Right lobe of liver (tissue), 4 donors: ENCODE measurements at regions not wholly inside any gene's neighbourhood (a gene's known extent, or its start where the extent isn't known, plus 50 kb on each side); places are given as distances from the start of the nearest gene placed in this dataset.

Experiments
- POLR2A ChIP-seq: fragments of 450-650 bp; IDR thresholded peaks from one replicate; pipeline ENCODE4 v1.6.1; 2017; ENCODE audit warnings: antibody characterized with exemption, mild to moderate bottlenecking
- TF ChIP-seq, protein P1 (sequence below), 4 donors: fragments of 200-600 bp in 3 of 4; fragments of 450-650 bp in 1 of 4; IDR thresholded peaks; one replicate each; pipeline versions ENCODE4 v1.5.1 to v1.8.0; 2016 to 2022; ENCODE audit warnings: antibody characterized with exemption in 4 of 4, mild to moderate bottlenecking in 2 of 4
- donor health status: DM: no; HTN: no; CAD: no.
- donor health status: DM: no; HTN: no; CAD: no.
- donor health status: DM: no; HTN: yes; CAD: no.

DNA sequence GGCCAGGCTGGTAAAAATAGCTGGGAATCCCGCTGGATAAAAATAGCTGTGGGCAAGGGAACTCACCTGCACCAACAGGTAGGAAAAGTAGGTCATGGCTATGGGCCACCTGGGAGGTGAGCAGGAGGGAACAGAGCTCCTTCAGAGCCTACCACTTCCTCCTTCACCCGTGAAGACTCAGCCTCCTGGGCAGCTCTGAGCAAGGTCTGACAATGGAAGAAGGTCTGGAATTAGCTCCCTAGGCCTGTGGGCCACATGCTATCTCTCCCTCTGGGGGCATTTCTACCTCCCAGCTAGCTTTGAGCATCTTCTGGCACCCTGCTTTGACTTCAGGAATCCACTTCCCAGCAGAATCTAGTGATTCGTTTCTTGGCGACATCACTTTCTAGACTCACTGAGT lies 153.9 kb downstream of the MRPL14 start:
- TF ChIP-seq, protein P1, sequence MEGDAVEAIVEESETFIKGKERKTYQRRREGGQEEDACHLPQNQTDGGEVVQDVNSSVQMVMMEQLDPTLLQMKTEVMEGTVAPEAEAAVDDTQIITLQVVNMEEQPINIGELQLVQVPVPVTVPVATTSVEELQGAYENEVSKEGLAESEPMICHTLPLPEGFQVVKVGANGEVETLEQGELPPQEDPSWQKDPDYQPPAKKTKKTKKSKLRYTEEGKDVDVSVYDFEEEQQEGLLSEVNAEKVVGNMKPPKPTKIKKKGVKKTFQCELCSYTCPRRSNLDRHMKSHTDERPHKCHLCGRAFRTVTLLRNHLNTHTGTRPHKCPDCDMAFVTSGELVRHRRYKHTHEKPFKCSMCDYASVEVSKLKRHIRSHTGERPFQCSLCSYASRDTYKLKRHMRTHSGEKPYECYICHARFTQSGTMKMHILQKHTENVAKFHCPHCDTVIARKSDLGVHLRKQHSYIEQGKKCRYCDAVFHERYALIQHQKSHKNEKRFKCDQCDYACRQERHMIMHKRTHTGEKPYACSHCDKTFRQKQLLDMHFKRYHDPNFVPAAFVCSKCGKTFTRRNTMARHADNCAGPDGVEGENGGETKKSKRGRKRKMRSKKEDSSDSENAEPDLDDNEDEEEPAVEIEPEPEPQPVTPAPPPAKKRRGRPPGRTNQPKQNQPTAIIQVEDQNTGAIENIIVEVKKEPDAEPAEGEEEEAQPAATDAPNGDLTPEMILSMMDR (IDR thresholded peaks at IDR 0.05): no peak
- TF ChIP-seq POLR2A: no peak
